GM12864 (cell line): ENCODE measurements at regions not wholly inside any gene's neighbourhood (a gene's known extent, or its start where the extent isn't known, plus 50 kb on each side); places are given as distances from the start of the nearest gene placed in this dataset.

ENCODE experiments used
- DNase-seq: peaks from one replicate; pipeline ENCODE4 v3.0.0-alpha.2; 2011; ENCODE audit warnings: low read depth
- H3K4me3 ChIP-seq: 2 replicates; pipeline ENCODE4 v1.5.1; 2011; ENCODE audit warnings: mild to moderate bottlenecking, low read depth, low read length, control low read depth
- TF ChIP-seq, protein P1 (sequence below): IDR thresholded peaks from 2 replicates; pipeline ENCODE4 v1.5.1; 2011; ENCODE audit warnings: low read depth, mild to moderate bottlenecking, moderate library complexity, low read length, control low read depth, inconsistent platforms; ENCODE audit errors: missing control alignments

DNA sequence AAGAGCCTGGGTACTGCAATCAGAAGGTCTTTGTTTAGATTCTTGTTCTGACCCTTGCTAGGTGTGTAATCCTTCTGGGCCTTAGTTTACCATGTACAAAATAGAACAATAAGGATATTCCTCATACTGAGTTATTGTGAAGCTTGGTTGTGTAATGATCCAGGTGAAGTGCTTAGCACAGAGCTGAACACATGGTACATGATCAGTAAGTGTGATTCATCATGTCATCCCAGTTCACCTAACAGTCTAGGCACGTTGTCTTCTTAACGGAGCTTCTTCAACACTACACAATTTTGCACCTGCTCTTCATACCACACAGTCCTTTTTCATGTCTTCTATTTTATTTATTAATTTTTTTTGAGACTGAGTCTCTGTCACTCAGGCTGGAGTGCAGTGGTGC lies 234.3 kb upstream of the TENM4 start:
- DNase-seq = no peak
- TF ChIP-seq, protein P1, sequence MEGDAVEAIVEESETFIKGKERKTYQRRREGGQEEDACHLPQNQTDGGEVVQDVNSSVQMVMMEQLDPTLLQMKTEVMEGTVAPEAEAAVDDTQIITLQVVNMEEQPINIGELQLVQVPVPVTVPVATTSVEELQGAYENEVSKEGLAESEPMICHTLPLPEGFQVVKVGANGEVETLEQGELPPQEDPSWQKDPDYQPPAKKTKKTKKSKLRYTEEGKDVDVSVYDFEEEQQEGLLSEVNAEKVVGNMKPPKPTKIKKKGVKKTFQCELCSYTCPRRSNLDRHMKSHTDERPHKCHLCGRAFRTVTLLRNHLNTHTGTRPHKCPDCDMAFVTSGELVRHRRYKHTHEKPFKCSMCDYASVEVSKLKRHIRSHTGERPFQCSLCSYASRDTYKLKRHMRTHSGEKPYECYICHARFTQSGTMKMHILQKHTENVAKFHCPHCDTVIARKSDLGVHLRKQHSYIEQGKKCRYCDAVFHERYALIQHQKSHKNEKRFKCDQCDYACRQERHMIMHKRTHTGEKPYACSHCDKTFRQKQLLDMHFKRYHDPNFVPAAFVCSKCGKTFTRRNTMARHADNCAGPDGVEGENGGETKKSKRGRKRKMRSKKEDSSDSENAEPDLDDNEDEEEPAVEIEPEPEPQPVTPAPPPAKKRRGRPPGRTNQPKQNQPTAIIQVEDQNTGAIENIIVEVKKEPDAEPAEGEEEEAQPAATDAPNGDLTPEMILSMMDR = no peak
- no peak overlapping the region for H3K4me3 ChIP-seq

DNA sequence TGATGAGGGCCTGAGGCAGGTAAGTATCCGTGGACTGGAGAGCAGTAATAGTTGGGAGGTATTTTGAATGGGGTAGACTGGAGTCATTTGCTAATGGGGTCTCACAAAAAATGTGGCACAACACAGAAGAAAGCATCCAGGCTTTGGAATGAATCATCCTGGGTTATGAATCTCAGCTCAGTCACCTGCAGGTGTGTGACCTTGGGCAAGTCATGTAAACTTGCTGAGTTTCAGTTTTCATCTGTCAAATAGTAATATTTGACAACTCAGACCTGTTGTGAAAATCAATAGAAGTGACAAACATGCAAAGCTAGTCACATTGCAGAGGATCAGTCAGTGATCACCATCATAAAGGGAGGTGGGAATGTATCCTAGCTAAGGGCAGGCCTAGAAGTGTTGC lies 232.0 kb upstream of the TENM4 start:
- TF ChIP-seq, protein P1 = no peak
- DNase-seq = no peak
- no peak overlapping the region for H3K4me3 ChIP-seq

DNA sequence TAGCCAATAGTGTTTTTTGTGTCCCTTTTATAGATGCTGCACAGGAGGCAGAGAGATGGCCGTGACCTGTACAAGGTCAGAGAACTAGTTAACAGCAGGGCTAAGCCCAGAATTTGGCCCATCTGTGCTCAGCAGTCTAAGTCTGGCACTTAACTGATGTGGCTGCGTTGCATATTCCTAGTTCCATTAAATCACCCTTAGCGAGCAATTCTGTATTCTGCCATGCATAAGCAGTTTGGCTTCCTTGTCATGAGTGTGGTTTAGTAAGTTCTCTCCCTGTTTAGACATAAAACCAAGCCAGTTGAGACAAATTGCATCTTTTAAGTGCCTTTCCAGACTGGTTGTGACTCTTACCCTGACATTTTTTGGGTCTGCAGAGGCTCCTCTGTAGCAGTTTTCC lies 230.6 kb upstream of the TENM4 start:
- no peak for DNase-seq
- TF ChIP-seq, protein P1 = no peak
- H3K4me3 ChIP-seq = no peak overlapping the region

DNA sequence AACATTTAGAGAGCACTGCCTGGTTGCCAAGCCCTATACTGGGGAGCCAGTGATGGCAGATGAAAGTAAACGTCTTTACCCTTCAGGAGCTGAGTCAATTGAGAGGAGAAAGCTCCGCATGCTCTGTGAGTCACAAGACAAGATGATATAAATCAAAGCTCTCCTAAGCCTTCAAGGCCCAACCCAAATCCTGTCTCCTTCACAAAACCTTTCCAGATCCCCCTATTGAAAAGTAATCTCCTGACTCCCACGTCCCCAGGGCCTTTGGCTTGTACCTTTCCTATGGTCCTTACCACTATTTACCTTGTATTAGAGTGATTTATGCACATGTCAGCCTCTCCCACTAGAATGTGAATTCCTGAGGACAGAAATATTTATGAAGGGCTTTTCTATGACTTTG lies 230.1 kb upstream of the TENM4 start:
- TF ChIP-seq, protein P1 = no peak
- no peak for DNase-seq
- no peak overlapping the region for H3K4me3 ChIP-seq

DNA sequence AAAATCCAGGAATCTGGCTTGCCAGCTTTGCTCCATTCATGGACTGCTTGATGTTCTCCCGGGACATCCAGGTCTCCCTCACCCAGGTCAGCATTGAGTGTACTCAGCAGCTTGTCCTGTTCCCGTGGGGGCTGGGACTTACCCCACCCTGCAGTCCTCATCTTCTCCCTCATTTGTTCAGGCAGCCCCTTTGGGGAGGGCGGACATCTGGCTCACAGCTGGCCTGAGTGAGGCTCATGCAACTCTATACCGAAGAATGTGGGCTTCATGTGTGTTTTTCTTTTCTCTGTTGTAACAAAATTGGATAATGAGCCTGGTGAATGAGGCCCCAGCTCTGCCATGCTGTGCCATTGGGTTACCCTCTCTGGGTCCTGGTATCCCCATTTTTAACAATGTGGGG lies 227.7 kb upstream of the TENM4 start:
- TF ChIP-seq, protein P1 = no peak
- no peak overlapping the region for H3K4me3 ChIP-seq
- no peak for DNase-seq

DNA sequence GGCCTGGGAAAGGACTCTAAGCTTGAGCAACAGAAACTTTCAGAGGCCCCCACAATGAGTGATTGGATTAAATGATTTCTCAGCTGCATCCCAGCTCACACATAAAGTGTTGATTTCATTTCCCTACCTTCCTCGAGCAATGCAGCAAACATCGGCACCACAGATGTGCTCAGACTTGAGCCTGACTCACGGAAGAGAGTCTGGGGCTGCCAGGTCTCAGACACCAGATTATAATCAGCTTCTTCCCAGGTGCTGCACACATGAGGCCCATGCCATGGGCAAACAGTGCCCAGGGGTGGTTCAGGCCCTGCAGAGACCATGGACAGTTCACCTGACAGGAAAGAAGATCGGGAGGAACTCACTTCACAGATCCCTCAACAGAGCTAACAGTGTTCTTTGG lies 226.6 kb upstream of the TENM4 start:
- DNase-seq = no peak
- H3K4me3 ChIP-seq = no peak overlapping the region
- TF ChIP-seq, protein P1 = no peak

DNA sequence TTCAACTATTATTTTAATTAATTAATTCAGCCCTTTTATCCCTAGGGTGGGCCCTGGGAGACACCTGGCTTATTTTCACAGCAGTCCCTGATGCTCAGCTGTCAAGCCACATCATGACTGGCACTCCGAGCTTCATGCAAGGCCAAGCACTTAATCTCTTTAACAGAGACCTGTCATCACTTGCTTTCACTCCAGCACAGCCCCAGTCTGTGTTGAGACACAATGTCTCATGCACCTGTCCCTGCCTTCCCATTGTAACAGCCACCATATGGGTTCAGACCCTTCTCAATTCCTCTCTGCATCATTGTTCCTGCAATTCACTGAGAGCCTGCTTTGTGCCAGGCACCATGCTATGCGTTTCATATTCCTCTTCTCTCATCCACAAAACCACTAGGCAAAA lies 222.2 kb upstream of the TENM4 start:
- no peak overlapping the region for H3K4me3 ChIP-seq
- TF ChIP-seq, protein P1 = no peak
- DNase-seq = no peak
